HCT116 (cell line): ENCODE measurements at regions not wholly inside any gene's neighbourhood (a gene's known extent, or its start where the extent isn't known, plus 50 kb on each side); places are given as distances from the start of the nearest gene placed in this dataset.

Source experiments
- ATAC-seq: fragments of 200-7000 bp; cut with Tn5 transposase; 2 replicates; pipeline ENCODE4 v1.9.1; 2020; ENCODE audit warnings: mild to moderate bottlenecking, moderate library complexity
- BruUV-seq: library from RNA; stranded (reverse); fragments of 400-500 nt; replicated peaks from 2 replicates; lab custom pipeline; 2021; lab: Mats Ljungman, UMichigan
- CTCF ChIA-PET: fragments of 300-600 bp; sonication (Branson Sonifier 250); formaldehyde crosslinking; loops from one replicate; lab custom pipeline; 2021; ENCODE audit warnings: antibody characterized with exemption; lab: Charles Lee
- POLR2A ChIA-PET: fragments of 300-600, 350-600 bp; sonication (Branson Sonifier 250); formaldehyde crosslinking; loops from one replicate; lab custom pipeline; 2021; ENCODE audit warnings: antibody characterized with exemption; lab: Charles Lee
- RAD21 ChIA-PET, 2 experiments: fragments of 300-600 bp; sonication (Branson Sonifier 250); formaldehyde crosslinking; loops; one replicate each; lab custom pipeline; 2023; ENCODE audit warnings: low total read pairs in 2 of 2; ENCODE audit not compliant: uncharacterized antibody in 2 of 2, unreplicated experiment in 2 of 2, low non-redundant PET in 1 of 2; lab: Charles Lee
- DNase-seq: peaks from one replicate; pipeline ENCODE4 v3.0.0-alpha.2; 2010; ENCODE audit warnings: low read depth, low spot score
- H2AFZ ChIP-seq: fragments of 200-600 bp; shearing (Covaris generic), sonication (generic); 2 replicates; pipeline ENCODE4 v1.6.1; 2017; ENCODE audit warnings: low read depth, mixed run types, mixed read lengths, antibody characterized with exemption, low read length; ENCODE audit not compliant: poor library complexity, severe bottlenecking
- H3K27ac ChIP-seq: 2 replicates; pipeline ENCODE4 v1.5.1; 2012; ENCODE audit warnings: low read depth, low read length
- H3K27me3 ChIP-seq: fragments of 200-600 bp; sonication (generic); 2 replicates; pipeline ENCODE4 v1.6.1; 2016; ENCODE audit warnings: mixed run types, low read length, mixed read lengths; ENCODE audit not compliant: insufficient read depth
- H3K36me3 ChIP-seq, 2 experiments: fragments of 200-500 bp in 1 of 2; fragments of 200-600 bp in 1 of 2; sonication (Bioruptor generic) in 1 of 2; sonication (generic) in 1 of 2; 2 replicates each; pipeline versions ENCODE4 v1.5.1 to v1.6.1; 2014 to 2016; ENCODE audit warnings: low read length in 2 of 2, inconsistent platforms in 1 of 2, mixed read lengths in 1 of 2, mixed run types in 1 of 2; ENCODE audit not compliant: insufficient read depth in 2 of 2, control insufficient read depth in 1 of 2
- H3K4me1 ChIP-seq, 2 experiments: fragments of 200-600 bp in 1 of 2; sonication (generic) in 1 of 2; 2 replicates each; pipeline versions ENCODE4 v1.5.1 to v1.6.1; 2012 to 2017; ENCODE audit warnings: low read length in 2 of 2, inconsistent platforms in 1 of 2, mild to moderate bottlenecking in 1 of 2, mixed read lengths in 1 of 2, mixed run types in 1 of 2, moderate library complexity in 1 of 2; ENCODE audit not compliant: insufficient read depth in 2 of 2, control insufficient read depth in 1 of 2
- H3K4me2 ChIP-seq: fragments of 200-600 bp; sonication (generic); 2 replicates; pipeline ENCODE4 v1.6.1; 2017; ENCODE audit warnings: mixed run types, low read length, mixed read lengths
- H3K4me3 ChIP-seq, 2 experiments: fragments of 200-600 bp in 1 of 2; sonication (generic) in 1 of 2; replicated peaks in 1 of 2; 2 replicates each; pipeline ENCODE4 v1.5.1; 2011 to 2016; ENCODE audit warnings: low read length in 2 of 2, control low read depth in 1 of 2, low read depth in 1 of 2, mild to moderate bottlenecking in 1 of 2, mixed read lengths in 1 of 2, mixed run types in 1 of 2
- H3K79me2 ChIP-seq: fragments of 200-600 bp; sonication (generic); 2 replicates; pipeline ENCODE4 v1.6.1; 2017; ENCODE audit warnings: mild to moderate bottlenecking, mixed run types, low read length, moderate library complexity, mixed read lengths; ENCODE audit not compliant: insufficient read depth
- H3K9ac ChIP-seq: fragments of 200-600 bp; sonication (generic); 2 replicates; pipeline ENCODE4 v1.6.1; 2016; ENCODE audit warnings: low read length, mixed read lengths
- H3K9me2 ChIP-seq: fragments of 200-600 bp; sonication (generic), shearing (Covaris generic); 2 replicates; pipeline ENCODE4 v1.6.1; 2017; ENCODE audit warnings: mixed run types, mild to moderate bottlenecking, moderate library complexity; ENCODE audit not compliant: insufficient read depth
- H3K9me3 ChIP-seq, 2 experiments: fragments of 200-500 bp in 1 of 2; fragments of 200-600 bp in 1 of 2; sonication (Bioruptor generic) in 1 of 2; sonication (generic) in 1 of 2; 2 replicates each; pipeline ENCODE4 v1.6.1; 2014 to 2017; ENCODE audit warnings: low read length in 2 of 2, mixed read lengths in 2 of 2, inconsistent platforms in 1 of 2, low read depth in 1 of 2, mild to moderate bottlenecking in 1 of 2, mixed run types in 1 of 2, moderate library complexity in 1 of 2; ENCODE audit not compliant: control insufficient read depth in 1 of 2, insufficient read depth in 1 of 2
- H4K20me1 ChIP-seq: fragments of 200-600 bp; sonication (generic), shearing (Covaris generic); 2 replicates; pipeline ENCODE4 v1.6.1; 2017; ENCODE audit warnings: mixed run types, mild to moderate bottlenecking, moderate library complexity; ENCODE audit not compliant: insufficient read depth
- CEBPB ChIP-seq: IDR thresholded peaks from 2 replicates; pipeline ENCODE4 v1.6.1; 2012; ENCODE audit warnings: low read depth
- ELF1 ChIP-seq: IDR thresholded peaks from 2 replicates; pipeline ENCODE4 v1.6.1; 2012; ENCODE audit warnings: low read depth, borderline replicate concordance
- EZH2 ChIP-seq: fragments of 200-600 bp; sonication (generic); IDR thresholded peaks from 2 replicates; pipeline ENCODE4 v1.6.1; 2017; ENCODE audit warnings: antibody characterized with exemption, mixed run types
- POLR2A ChIP-seq: IDR thresholded peaks from 2 replicates; pipeline ENCODE4 v1.7.0; 2011; ENCODE audit warnings: borderline replicate concordance; ENCODE audit not compliant: insufficient read depth, insufficient read length; ENCODE audit errors: extremely low read depth
- SP1 ChIP-seq: IDR thresholded peaks from 2 replicates; pipeline ENCODE4 v1.6.1; 2012; ENCODE audit warnings: low read depth
- ZBTB33 ChIP-seq: IDR thresholded peaks from 2 replicates; pipeline ENCODE4 v1.6.1; 2011; ENCODE audit warnings: mild to moderate bottlenecking, low read length, moderate library complexity; ENCODE audit not compliant: insufficient replicate concordance; ENCODE audit errors: extremely low read depth
- intact Hi-C: fragments of 100-400 bp; cut with micrococcal nuclease; formaldehyde crosslinking; loops from 2 replicates; pipeline ENCODE4 v1.10.0; 2022
- TF ChIP-seq, protein P1 (sequence below), 3 experiments: fragments of 200-600 bp in 1 of 3; sonication (generic) in 1 of 3; IDR thresholded peaks in 2 of 3; conservative IDR thresholded peaks in 1 of 3; 2 replicates each; pipeline ENCODE4 v1.5.1; 2012 to 2017; ENCODE audit warnings: low read depth in 2 of 3, low read length in 2 of 3, antibody characterized with exemption in 1 of 3, borderline replicate concordance in 1 of 3, control low read depth in 1 of 3, mild to moderate bottlenecking in 1 of 3, mixed read lengths in 1 of 3, mixed run types in 1 of 3, moderate library complexity in 1 of 3; ENCODE audit not compliant: insufficient read depth in 1 of 3

DNA sequence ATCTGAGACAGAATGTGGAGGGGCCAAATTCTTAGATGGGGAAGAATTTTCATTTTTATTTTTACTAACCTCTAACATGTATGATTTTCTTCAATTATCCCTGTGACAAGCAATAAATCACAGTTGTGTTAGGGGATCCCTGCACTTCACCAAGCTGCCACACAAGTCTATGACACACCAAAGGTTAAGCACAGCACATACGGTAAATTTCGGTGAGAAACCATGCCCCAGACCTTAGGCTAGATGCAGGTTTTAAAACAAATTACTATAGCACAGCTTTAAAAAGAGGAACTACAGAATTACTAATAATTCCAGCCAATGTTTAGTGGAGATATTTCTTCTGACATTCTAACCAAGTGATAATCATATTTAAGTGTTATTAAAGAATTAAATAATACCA, 175.7 kb upstream of the RORB start:
- ChIA-PET RAD21 (no interaction called here), POLR2A (no interaction called here), CTCF (no interaction called here)
- H3K4me2 ChIP-seq = no peak overlapping the region
- no peaks in the 10 kb centered on the region for H4K20me1 ChIP-seq
- no peak overlapping the region for H3K9ac ChIP-seq
- TF ChIP-seq ELF1 = no peak
- no peak for TF ChIP-seq CEBPB
- TF ChIP-seq ZBTB33 = no peak
- TF ChIP-seq EZH2 = no peak
- TF ChIP-seq, protein P1, sequence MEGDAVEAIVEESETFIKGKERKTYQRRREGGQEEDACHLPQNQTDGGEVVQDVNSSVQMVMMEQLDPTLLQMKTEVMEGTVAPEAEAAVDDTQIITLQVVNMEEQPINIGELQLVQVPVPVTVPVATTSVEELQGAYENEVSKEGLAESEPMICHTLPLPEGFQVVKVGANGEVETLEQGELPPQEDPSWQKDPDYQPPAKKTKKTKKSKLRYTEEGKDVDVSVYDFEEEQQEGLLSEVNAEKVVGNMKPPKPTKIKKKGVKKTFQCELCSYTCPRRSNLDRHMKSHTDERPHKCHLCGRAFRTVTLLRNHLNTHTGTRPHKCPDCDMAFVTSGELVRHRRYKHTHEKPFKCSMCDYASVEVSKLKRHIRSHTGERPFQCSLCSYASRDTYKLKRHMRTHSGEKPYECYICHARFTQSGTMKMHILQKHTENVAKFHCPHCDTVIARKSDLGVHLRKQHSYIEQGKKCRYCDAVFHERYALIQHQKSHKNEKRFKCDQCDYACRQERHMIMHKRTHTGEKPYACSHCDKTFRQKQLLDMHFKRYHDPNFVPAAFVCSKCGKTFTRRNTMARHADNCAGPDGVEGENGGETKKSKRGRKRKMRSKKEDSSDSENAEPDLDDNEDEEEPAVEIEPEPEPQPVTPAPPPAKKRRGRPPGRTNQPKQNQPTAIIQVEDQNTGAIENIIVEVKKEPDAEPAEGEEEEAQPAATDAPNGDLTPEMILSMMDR (IDR thresholded peaks at IDR 0.05 in 2 of 3, conservative IDR thresholded peaks at IDR 0.05 in 1 of 3; ENCODE audit: borderline replicate concordance in 1 of 3, insufficient read depth in 1 of 3, low read depth in 2 of 3, low read length in 2 of 3) = no peak
- no peak for TF ChIP-seq SP1
- TF ChIP-seq POLR2A = no peak
- H3K4me1 ChIP-seq = no peaks in the 10 kb centered on the region
- DNase-seq = no peak
- H3K9me2 ChIP-seq = no peaks in the 10 kb centered on the region
- no peaks in the 10 kb centered on the region for H3K36me3 ChIP-seq
- no peaks in the 10 kb centered on the region for H3K79me2 ChIP-seq
- no peaks in the 10 kb centered on the region for H3K27me3 ChIP-seq
- H3K27ac ChIP-seq = no peak overlapping the region
- H2AFZ ChIP-seq = no peak overlapping the region
- no TSS peak for BruUV-seq
- intact Hi-C loops = no loop called here
- H3K4me3 ChIP-seq = no peak overlapping the region
- no peak for ATAC-seq
- no peaks in the 10 kb centered on the region for H3K9me3 ChIP-seq
